ENCODE measurements at regions not wholly inside any gene's neighbourhood (a gene's known extent, or its start where the extent isn't known, plus 50 kb on each side); places are given as distances from the start of the nearest gene placed in this dataset.
A peak's percentile ranks its signal among the peaks of the same experiment; 100 is the strongest.

- Histone ChIP-seq H3K36me3 (peaks cover 89% of the 10 kb centered on the region), H3K9me3 (no peaks in the 10 kb centered on the region), H3K27me3 (no peaks in the 10 kb centered on the region), H3K4me1 (peaks cover 72% of the 10 kb centered on the region), H3K4me3 (ENCODE audit: low read depth, low read length) (no peak overlapping the region)
- DNase-seq: no peak
- no peak for TF ChIP-seq CTCF (IDR thresholded peaks at IDR 0.05; ENCODE audit: low read depth, low read length)
Observed at GRCh38 chr22:46096051-46096450, 54.3 kb upstream of the PPARA start.

GRCh38 chr22:46096706-46097230 lies 53.6 kb upstream of the PPARA start:
- no peak for TF ChIP-seq CTCF (IDR thresholded peaks at IDR 0.05; ENCODE audit: low read depth, low read length)
- DNase-seq: no peak
- Histone ChIP-seq H3K4me3 (ENCODE audit: low read depth, low read length) (no peak overlapping the region), H3K36me3 (peaks cover 90% of the 10 kb centered on the region), H3K9me3 (no peaks in the 10 kb centered on the region), H3K4me1 (peaks cover 75% of the 10 kb centered on the region), H3K27me3 (no peaks in the 10 kb centered on the region)

- Histone ChIP-seq H3K4me3 (ENCODE audit: low read depth, low read length) (no peak overlapping the region), H3K36me3 (peaks cover 90% of the 10 kb centered on the region), H3K27me3 (no peaks in the 10 kb centered on the region), H3K4me1 (peaks cover 75% of the 10 kb centered on the region), H3K9me3 (no peaks in the 10 kb centered on the region)
- no peak for DNase-seq
- TF ChIP-seq CTCF (IDR thresholded peaks at IDR 0.05; ENCODE audit: low read depth, low read length): no peak
Observed at GRCh38 chr22:46097268-46097900, 52.9 kb upstream of the PPARA start.

GRCh38 chr22:46098525-46099475 lies 51.5 kb upstream of the PPARA start:
- DNase-seq: peak; percentile 87
- TF ChIP-seq CTCF (IDR thresholded peaks at IDR 0.05; ENCODE audit: low read depth, low read length): no peak
- H3K9me3 ChIP-seq: no peaks in the 10 kb centered on the region
- H3K4me3 ChIP-seq (ENCODE audit: low read depth, low read length): no peak overlapping the region
- peaks cover 78% of the 10 kb centered on the region for H3K4me1 ChIP-seq
- H3K27me3 ChIP-seq: no peaks in the 10 kb centered on the region
- peaks cover 90% of the 10 kb centered on the region for H3K36me3 ChIP-seq

GRCh38 chr22:46099740-46100139 lies 50.6 kb upstream of the PPARA start:
- Histone ChIP-seq H3K27me3 (no peaks in the 10 kb centered on the region), H3K36me3 (peaks cover 90% of the 10 kb centered on the region), H3K9me3 (no peaks in the 10 kb centered on the region), H3K4me1 (peaks cover 79% of the 10 kb centered on the region), H3K4me3 (ENCODE audit: low read depth, low read length) (no peak overlapping the region)
- no peak for DNase-seq
- peak; percentile 17; the same call in 1 of the 2 replicates for TF ChIP-seq CTCF (IDR thresholded peaks at IDR 0.05; ENCODE audit: low read depth, low read length)

All from BE2C (cell line).